LNCaP clone FGC (cell line): ENCODE measurements at regions not wholly inside any gene's neighbourhood (a gene's known extent, or its start where the extent isn't known, plus 50 kb on each side); places are given as distances from the start of the nearest gene placed in this dataset.

ENCODE experiments used
- DNase-seq: peaks from one replicate; pipeline ENCODE4 v3.0.0-alpha.2; 2011; ENCODE audit warnings: low read depth
- H3K4me3 ChIP-seq: 2 replicates; pipeline ENCODE4 v1.5.1; 2011; ENCODE audit warnings: mild to moderate bottlenecking, low read depth, low read length, control low read depth
- TF ChIP-seq, protein P1 (sequence below): IDR thresholded peaks from 2 replicates; pipeline ENCODE4 v1.5.1; 2012; ENCODE audit warnings: mild to moderate bottlenecking; ENCODE audit not compliant: control insufficient read depth, insufficient read depth; ENCODE audit errors: extremely low read depth

GRCh38 chrX:138031715-138032114, 465.8 kb downstream of the ZIC3 start:
- DNase-seq, result no peak
- H3K4me3 ChIP-seq, result no peak overlapping the region
- TF ChIP-seq, protein P1, sequence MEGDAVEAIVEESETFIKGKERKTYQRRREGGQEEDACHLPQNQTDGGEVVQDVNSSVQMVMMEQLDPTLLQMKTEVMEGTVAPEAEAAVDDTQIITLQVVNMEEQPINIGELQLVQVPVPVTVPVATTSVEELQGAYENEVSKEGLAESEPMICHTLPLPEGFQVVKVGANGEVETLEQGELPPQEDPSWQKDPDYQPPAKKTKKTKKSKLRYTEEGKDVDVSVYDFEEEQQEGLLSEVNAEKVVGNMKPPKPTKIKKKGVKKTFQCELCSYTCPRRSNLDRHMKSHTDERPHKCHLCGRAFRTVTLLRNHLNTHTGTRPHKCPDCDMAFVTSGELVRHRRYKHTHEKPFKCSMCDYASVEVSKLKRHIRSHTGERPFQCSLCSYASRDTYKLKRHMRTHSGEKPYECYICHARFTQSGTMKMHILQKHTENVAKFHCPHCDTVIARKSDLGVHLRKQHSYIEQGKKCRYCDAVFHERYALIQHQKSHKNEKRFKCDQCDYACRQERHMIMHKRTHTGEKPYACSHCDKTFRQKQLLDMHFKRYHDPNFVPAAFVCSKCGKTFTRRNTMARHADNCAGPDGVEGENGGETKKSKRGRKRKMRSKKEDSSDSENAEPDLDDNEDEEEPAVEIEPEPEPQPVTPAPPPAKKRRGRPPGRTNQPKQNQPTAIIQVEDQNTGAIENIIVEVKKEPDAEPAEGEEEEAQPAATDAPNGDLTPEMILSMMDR, result no peak

DNA sequence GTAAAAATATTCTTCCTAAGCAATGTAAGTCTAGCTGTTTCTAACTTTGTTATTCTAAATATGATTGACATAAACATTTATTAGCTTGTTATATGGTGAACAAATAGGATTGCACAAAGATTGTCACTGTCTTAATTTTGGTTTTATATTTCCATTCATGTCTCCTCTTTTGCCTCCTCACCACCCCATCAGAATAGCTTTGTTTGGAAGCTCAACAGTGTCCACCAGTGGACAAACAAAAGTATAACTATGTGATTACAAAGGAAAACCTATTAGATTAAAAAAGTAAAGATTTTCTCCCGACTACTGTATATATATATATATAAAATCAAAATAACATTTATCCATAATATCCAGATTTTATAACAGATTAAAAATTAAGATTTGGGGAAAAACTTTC, 468.2 kb downstream of the ZIC3 start:
- H3K4me3 ChIP-seq, result no peak overlapping the region
- TF ChIP-seq, protein P1, result peak; percentile 54
- DNase-seq, result no peak

- TF ChIP-seq, protein P1, result no peak
- no peak for DNase-seq
- no peak overlapping the region for H3K4me3 ChIP-seq
Observed at GRCh38 chrX:138037548-138037947, 471.6 kb downstream of the ZIC3 start.

DNA sequence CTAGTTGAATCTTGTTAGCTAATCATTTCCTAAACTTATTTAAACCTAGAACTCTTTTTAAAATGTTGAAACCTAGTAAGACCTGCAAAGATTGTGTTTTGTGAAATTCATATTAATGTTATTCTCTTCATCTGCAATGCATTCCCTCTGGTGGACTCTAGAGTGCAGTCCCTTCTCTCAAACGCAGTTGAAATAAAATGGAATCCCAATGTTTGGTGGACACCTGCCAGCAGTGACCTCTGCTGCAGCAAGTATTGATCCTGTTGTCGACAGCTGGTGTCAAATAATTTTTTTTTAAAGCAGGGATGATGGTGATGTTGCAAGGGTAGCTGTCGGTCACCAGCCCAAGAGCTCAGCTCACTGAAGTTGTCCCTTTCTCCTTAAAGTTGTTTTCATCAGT, 492.0 kb downstream of the ZIC3 start:
- DNase-seq, result no peak
- no peak overlapping the region for H3K4me3 ChIP-seq
- TF ChIP-seq, protein P1, result no peak

- H3K4me3 ChIP-seq, result no peak overlapping the region
- TF ChIP-seq, protein P1, result no peak
- DNase-seq, result no peak
Observed at GRCh38 chrX:138058931-138059330, 493.0 kb downstream of the ZIC3 start.

DNA sequence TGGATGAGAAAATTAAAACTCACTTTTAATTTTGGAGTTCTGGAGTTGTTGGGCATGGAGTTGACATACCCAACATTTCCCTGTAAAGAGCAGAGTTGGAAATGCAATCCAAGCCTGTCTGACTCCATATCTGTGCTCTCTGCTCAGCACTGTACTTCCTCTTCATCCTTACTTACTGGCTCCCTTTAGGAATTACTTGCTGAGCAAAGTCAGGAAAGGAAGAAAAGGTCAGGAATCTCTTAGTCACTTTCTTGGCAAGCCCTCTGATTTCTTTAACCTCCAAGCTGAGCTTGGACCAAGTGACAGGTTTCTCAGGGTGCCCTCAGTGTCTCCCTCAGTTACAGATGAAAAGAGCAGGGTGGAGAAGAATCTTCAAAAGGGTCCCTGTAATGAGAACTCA, 501.5 kb downstream of the ZIC3 start:
- TF ChIP-seq, protein P1, result no peak
- DNase-seq, result no peak
- H3K4me3 ChIP-seq, result no peak overlapping the region

DNA sequence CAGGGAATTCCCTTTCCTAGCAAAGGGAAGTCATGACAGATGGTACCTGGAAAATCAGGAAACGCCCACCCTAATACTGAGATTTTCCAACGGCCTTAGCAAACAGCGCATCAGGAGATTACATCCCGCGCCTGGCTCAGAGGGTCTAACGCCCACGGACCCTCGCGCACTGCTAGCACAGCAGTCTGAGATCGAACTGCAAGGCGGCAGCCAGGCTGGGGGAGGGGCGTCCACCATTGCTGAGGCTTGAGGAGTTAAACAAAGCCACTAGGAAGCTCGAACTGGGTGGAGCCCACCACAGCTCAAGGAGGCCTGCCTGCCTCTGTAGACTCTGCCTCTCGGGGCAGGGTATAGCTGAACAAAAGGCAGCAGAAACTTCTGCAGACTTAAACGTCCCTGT, 507.7 kb downstream of the ZIC3 start:
- no peak overlapping the region for H3K4me3 ChIP-seq
- DNase-seq, result no peak
- TF ChIP-seq, protein P1, result no peak
